HepG2 (cell line): ENCODE measurements at regions not wholly inside any gene's neighbourhood (a gene's known extent, or its start where the extent isn't known, plus 50 kb on each side); places are given as distances from the start of the nearest gene placed in this dataset.

Source experiments
- ATAC-seq: fragments of 200-7000 bp; cut with Tn5 transposase; 3 replicates; pipeline ENCODE4 v1.9.1; 2020; ENCODE audit warnings: mild to moderate bottlenecking, moderate library complexity
- BruUV-seq: library from RNA; stranded (reverse); fragments of 400-500 nt; replicated peaks from 2 replicates; lab custom pipeline; 2021; lab: Mats Ljungman, UMichigan
- CTCF ChIA-PET: fragments of 300-600 bp; formaldehyde crosslinking; extraction: SDS; loops from one replicate; lab custom pipeline; 2021; ENCODE audit warnings: low total read pairs, inconsistent platforms, low intra/inter-chr PET ratio; lab: Yijun Ruan, JAX
- POLR2A ChIA-PET: fragments of 350-600 bp; sonication (Branson Sonifier 250); formaldehyde crosslinking; loops from one replicate; lab custom pipeline; 2020; ENCODE audit warnings: antibody characterized with exemption, inconsistent platforms; lab: Yijun Ruan, JAX
- DNase-seq: peaks from one replicate; pipeline ENCODE4 v3.0.0-alpha.2; 2015; ENCODE audit warnings: low spot score
- FAIRE-seq: peaks from 3 replicates; lab custom pipeline; 2011; peaks lifted over from hg19 to GRCh38; lab: Jason Lieb, UNC
- H2AFZ ChIP-seq: one replicate; pipeline ENCODE4 v1.6.1; 2011; ENCODE audit warnings: low read length, inconsistent platforms
- H3K27ac ChIP-seq: fragments of 300-600 bp; 3 replicates; pipeline ENCODE4 v1.8.0; 2011; ENCODE audit warnings: mixed run types, mild to moderate bottlenecking, mixed read lengths, low read length, inconsistent platforms; ENCODE audit not compliant: insufficient read depth; ENCODE audit errors: extremely low read length
- H3K27me3 ChIP-seq, 2 experiments: fragments of 200-600 bp in 1 of 2; 2 replicates in 1 of 2; 3 replicates in 1 of 2; pipeline versions ENCODE4 v1.6.0 to v1.8.0; 2011; ENCODE audit warnings: low read length in 2 of 2, mild to moderate bottlenecking in 2 of 2, moderate library complexity in 2 of 2, inconsistent platforms in 1 of 2; ENCODE audit not compliant: insufficient read depth in 2 of 2, control insufficient read depth in 1 of 2
- H3K36me3 ChIP-seq, 2 experiments: fragments of 200-600 bp in 1 of 2; replicated peaks in 1 of 2; 2 replicates in 1 of 2; 3 replicates in 1 of 2; pipeline versions ENCODE4 v1.5.1 to v1.8.0; 2011; ENCODE audit warnings: low read length in 2 of 2, inconsistent platforms in 1 of 2; ENCODE audit not compliant: insufficient read depth in 2 of 2, control insufficient read depth in 1 of 2
- H3K4me1 ChIP-seq: 2 replicates; pipeline ENCODE4 v1.5.1; 2012; ENCODE audit warnings: low read length, inconsistent platforms; ENCODE audit not compliant: insufficient read depth
- H3K4me2 ChIP-seq: 2 replicates; pipeline ENCODE4 v1.6.0; 2011; ENCODE audit warnings: low read depth, low read length, inconsistent platforms
- H3K4me3 ChIP-seq, 3 experiments: fragments of 200-600 bp in 1 of 3; sonication (generic), shearing (Covaris generic) in 1 of 3; replicated peaks in 1 of 3; 2 replicates each; pipeline ENCODE4 v1.5.1; 2011 to 2016; ENCODE audit warnings: low read length in 3 of 3, inconsistent platforms in 2 of 3, low read depth in 2 of 3, mild to moderate bottlenecking in 2 of 3, control low read depth in 1 of 3, mixed read lengths in 1 of 3; ENCODE audit not compliant: insufficient read depth in 1 of 3
- H3K79me2 ChIP-seq: one replicate; pipeline ENCODE4 v1.6.1; 2011; ENCODE audit warnings: low read length, inconsistent platforms; ENCODE audit not compliant: insufficient read depth
- H3K9ac ChIP-seq: 2 replicates; pipeline ENCODE4 v1.6.0; 2011; ENCODE audit warnings: mild to moderate bottlenecking, low read depth, low read length, inconsistent platforms; ENCODE audit not compliant: insufficient read depth
- H3K9me3 ChIP-seq: 2 replicates; pipeline ENCODE4 v1.5.1; 2012; ENCODE audit warnings: mild to moderate bottlenecking, low read length
- H4K20me1 ChIP-seq: 2 replicates; pipeline ENCODE4 v1.6.0; 2011; ENCODE audit warnings: inconsistent platforms, mild to moderate bottlenecking, low read length, moderate library complexity; ENCODE audit not compliant: insufficient read depth
- ARHGAP35 ChIP-seq: sonication (generic); formaldehyde crosslinking; IDR thresholded peaks from 2 replicates; pipeline ENCODE4 v1.9.0; 2022; ENCODE audit warnings: mild to moderate bottlenecking, inconsistent platforms, moderate library complexity, missing genetic modification reagents, borderline replicate concordance
- FOXP1 ChIP-seq, 2 experiments: fragments of 450-650 bp in 1 of 2; IDR thresholded peaks; 2 replicates each; pipeline ENCODE4 v1.6.1; 2017 to 2018; ENCODE audit warnings: antibody characterized with exemption in 1 of 2
- KDM5B ChIP-seq: sonication (generic); formaldehyde crosslinking; IDR thresholded peaks from 2 replicates; pipeline ENCODE4 v1.4.0; 2020; ENCODE audit warnings: missing genetic modification reagents, mild to moderate bottlenecking, borderline replicate concordance
- MYPOP ChIP-seq: sonication (generic); formaldehyde crosslinking; IDR thresholded peaks from 2 replicates; pipeline ENCODE4 v1.8.1; 2023; ENCODE audit warnings: mild to moderate bottlenecking, moderate library complexity, missing genetic modification reagents
- PBX3 ChIP-seq: sonication (generic); formaldehyde crosslinking; IDR thresholded peaks from 2 replicates; pipeline ENCODE4 v1.8.1; 2023; ENCODE audit warnings: missing genetic modification reagents, inconsistent platforms, borderline replicate concordance
- RNF219 ChIP-seq: sonication (generic); formaldehyde crosslinking; IDR thresholded peaks from 2 replicates; pipeline ENCODE4 v1.5.0; 2020; ENCODE audit warnings: mild to moderate bottlenecking, missing genetic modification reagents
- TCF12 ChIP-seq, 2 experiments: fragments of 450-650 bp in 1 of 2; sonication (generic) in 1 of 2; formaldehyde crosslinking in 1 of 2; IDR thresholded peaks; 2 replicates each; pipeline versions ENCODE4 v1.6.1 to v1.8.0; 2017 to 2022; ENCODE audit warnings: antibody characterized with exemption in 1 of 2, mild to moderate bottlenecking in 1 of 2, missing genetic modification reagents in 1 of 2, moderate library complexity in 1 of 2
- THAP9 ChIP-seq: sonication (generic); formaldehyde crosslinking; IDR thresholded peaks from 2 replicates; pipeline ENCODE4; 2020; ENCODE audit warnings: missing genetic modification reagents, mild to moderate bottlenecking, borderline replicate concordance
- THRA ChIP-seq: sonication (generic); formaldehyde crosslinking; IDR thresholded peaks from 2 replicates; pipeline ENCODE4 v1.4.0; 2020; ENCODE audit warnings: missing genetic modification reagents, borderline replicate concordance
- XBP1 ChIP-seq: sonication (generic); formaldehyde crosslinking; IDR thresholded peaks from 2 replicates; pipeline ENCODE4 v1.5.0; 2020; ENCODE audit warnings: missing genetic modification reagents
- ZNF333 ChIP-seq: sonication (generic); formaldehyde crosslinking; IDR thresholded peaks from 2 replicates; pipeline ENCODE4 v1.4.0; 2020; ENCODE audit warnings: mild to moderate bottlenecking, missing genetic modification reagents, borderline replicate concordance
- ZNF580 ChIP-seq: IDR thresholded peaks from 2 replicates; pipeline ENCODE4 v1.6.1; 2016; ENCODE audit warnings: low read depth, borderline replicate concordance
- ZNF746 ChIP-seq: sonication (generic); formaldehyde crosslinking; IDR thresholded peaks from 2 replicates; pipeline ENCODE4 v1.8.0; 2022; ENCODE audit warnings: mild to moderate bottlenecking, missing genetic modification reagents
- ZNF782 ChIP-seq: sonication (generic); formaldehyde crosslinking; IDR thresholded peaks from 2 replicates; pipeline ENCODE4 v1.4.0; 2020; ENCODE audit warnings: missing genetic modification reagents, mild to moderate bottlenecking, borderline replicate concordance
- in situ Hi-C: cut with HindIII; loops from 2 replicates; pipeline ENCODE4 v1.10.0; 2017; ENCODE audit warnings: low pct_unique_long_range_greater_than_20kb; ENCODE audit not compliant: extremely low pct_ligation_motif_present
- intact Hi-C: fragments of 100-400 bp; cut with micrococcal nuclease; formaldehyde crosslinking; loops from one replicate; pipeline ENCODE4 v1.10.0; 2022; ENCODE audit not compliant: unreplicated experiment

GRCh38 chr4:54882616-54883015 is 224.9 kb downstream of the KIT start (continued):
- TF ChIP-seq THAP9 (no peak), XBP1 (no peak), FOXP1 (IDR thresholded peaks at IDR 0.05) (no peak), FOXP1 (CRISPR knock-in tag; IDR thresholded peaks at IDR 0.05) (no peak), TCF12 (IDR thresholded peaks at IDR 0.05) (no peak), TCF12 (CRISPR knock-in tag; IDR thresholded peaks at IDR 0.05) (no peak), KDM5B (CRISPR knock-in tag) (no peak)

- in situ Hi-C loops, result no loop called here
- no peak for FAIRE-seq
- H3K9ac ChIP-seq, result no peak overlapping the region
- no peaks in the 10 kb centered on the region for H3K4me1 ChIP-seq
- no peak for ATAC-seq
- no peaks in the 10 kb centered on the region for H3K36me3 ChIP-seq
- H3K79me2 ChIP-seq, result no peaks in the 10 kb centered on the region
- H4K20me1 ChIP-seq, result no peaks in the 10 kb centered on the region
- H3K9me3 ChIP-seq, result no peaks in the 10 kb centered on the region
- POLR2A ChIA-PET, result no interaction called here
- intact Hi-C loops, result no loop called here
- no peak overlapping the region for H3K4me3 ChIP-seq
- no peak overlapping the region for H3K4me2 ChIP-seq
- CTCF ChIA-PET, result no interaction called here
- no peaks in the 10 kb centered on the region for H3K27me3 ChIP-seq
- DNase-seq, result no peak
- H3K27ac ChIP-seq, result no peak overlapping the region
- H2AFZ ChIP-seq, result no peak overlapping the region
- no TSS peak for BruUV-seq
- TF ChIP-seq ZNF333, result no peak
- no peak for TF ChIP-seq MYPOP (CRISPR knock-in tag)
- no peak for TF ChIP-seq ZNF746 (CRISPR knock-in tag)
- no peak for TF ChIP-seq ARHGAP35 (CRISPR knock-in tag)
- TF ChIP-seq ZNF580 (CRISPR knock-in tag), result no peak
- TF ChIP-seq THRA (CRISPR knock-in tag), result no peak
- no peak for TF ChIP-seq ZNF782 (CRISPR knock-in tag)
- no peak for TF ChIP-seq RNF219 (CRISPR knock-in tag)
- TF ChIP-seq PBX3, result no peak
These were observed 221.8 kb downstream of the KIT start for GRCh38 chr4:54879576-54879975.
